ENCODE measurements at regions not wholly inside any gene's neighbourhood (a gene's known extent, or its start where the extent isn't known, plus 50 kb on each side); places are given as distances from the start of the nearest gene placed in this dataset.

- no peak overlapping the region for H2AK5ac ChIP-seq (ENCODE audit: low read depth, low read length)
- H3K27me3 ChIP-seq (replicated peaks in 1 of 4; ENCODE audit: control insufficient read depth in 3 of 4, extremely low read depth in 1 of 4, insufficient read depth in 3 of 4, low read length in 3 of 4) = no peaks in the 10 kb centered on the region
- H2AFZ ChIP-seq (ENCODE audit: low read length) = no peak overlapping the region
- DNase-seq (ENCODE audit: low read depth in 1 of 2, low spot score in 2 of 2) (no peak), FAIRE-seq (no peak)
- H4K8ac ChIP-seq (ENCODE audit: extremely low read depth, insufficient read depth, low read length) = no peak overlapping the region
- H2BK12ac ChIP-seq (ENCODE audit: low read depth, low read length) = no peak overlapping the region
- H3K23ac ChIP-seq (ENCODE audit: insufficient read length) = no peak overlapping the region
- H3K4me2 ChIP-seq (ENCODE audit: insufficient read depth in 1 of 2, low read depth in 2 of 2, low read length in 2 of 2) = no peak overlapping the region
- H3K14ac ChIP-seq (ENCODE audit: insufficient read length) = no peak overlapping the region
- no peak overlapping the region for H2BK120ac ChIP-seq (replicated peaks; ENCODE audit: low read depth, low read length)
- no peak overlapping the region for H2BK5ac ChIP-seq (ENCODE audit: low read depth, low read length)
- H2BK15ac ChIP-seq (ENCODE audit: low read length) = no peak overlapping the region
- H3K56ac ChIP-seq (replicated peaks; ENCODE audit: insufficient read length, low read depth, low read length) = no peak overlapping the region
- H4K91ac ChIP-seq (replicated peaks; ENCODE audit: insufficient read length, low read length) = no peak overlapping the region
- no peak overlapping the region for H2BK20ac ChIP-seq (ENCODE audit: low read length)
- H3K9ac ChIP-seq (replicated peaks in 1 of 4; ENCODE audit: extremely low read depth in 1 of 4, low read depth in 3 of 4, low read length in 3 of 4) = no peak overlapping the region
- ChIA-PET POLR2A (ENCODE audit: partially characterized antibody) (no interaction called here), CTCF (ENCODE audit: partially characterized antibody) (no interaction called here)
- H3K79me2 ChIP-seq (ENCODE audit: control insufficient read depth in 1 of 2, insufficient read depth in 2 of 2, low read length in 2 of 2) = no peaks in the 10 kb centered on the region
- 0 out of 7 replicates have a peak, but pooled peaks cover 0 to 2% (median 0%) of the 10 kb centered on the region in 4 experiments for H3K4me1 ChIP-seq (replicated peaks in 1 of 4; ENCODE audit: control insufficient read depth in 3 of 4, insufficient read depth in 4 of 4, low read length in 3 of 4)
- no peaks in the 10 kb centered on the region for H3K23me2 ChIP-seq (ENCODE audit: low read depth, low read length)
- no peaks in the 10 kb centered on the region for H3K36me3 ChIP-seq (ENCODE audit: control insufficient read depth in 2 of 4, insufficient read depth in 4 of 4, low read length in 3 of 4)
- no peak for TF ChIP-seq RBBP5 (IDR thresholded peaks at IDR 0.05; ENCODE audit: borderline replicate concordance, low read depth, low read length)
- no peak for TF ChIP-seq ZNF274 (IDR thresholded peaks at IDR 0.05; ENCODE audit: borderline replicate concordance, extremely low read depth, low read length)
- no peak for TF ChIP-seq TEAD4 (IDR thresholded peaks at IDR 0.05; ENCODE audit: low read depth, low read length)
- no peak overlapping the region for H4K5ac ChIP-seq (ENCODE audit: insufficient read length, low read depth, low read length)
- no peak overlapping the region for H3K4me3 ChIP-seq (ENCODE audit: extremely low read depth in 1 of 4, insufficient read depth in 2 of 4, low read depth in 3 of 4, low read length in 4 of 4)
- no peaks in the 10 kb centered on the region for H3K9me3 ChIP-seq (ENCODE audit: insufficient read depth in 2 of 2, low read depth in 1 of 2, low read length in 1 of 2)
- no peaks in the 10 kb centered on the region for H3K79me1 ChIP-seq (ENCODE audit: low read depth, low read length)
- no peak overlapping the region for H3K27ac ChIP-seq (ENCODE audit: low read depth, low read length)
- H3K4ac ChIP-seq (replicated peaks; ENCODE audit: insufficient read length, low read depth, low read length) = no peak overlapping the region
- no peak overlapping the region for H3K18ac ChIP-seq (ENCODE audit: extremely low read depth, low read length)
- H4K20me1 ChIP-seq (replicated peaks in 1 of 2; ENCODE audit: control insufficient read depth in 1 of 2, insufficient read depth in 2 of 2, low read length in 2 of 2) = no peaks in the 10 kb centered on the region
Observed at GRCh38 chr7:15143936-15144335, 241.4 kb upstream of the DGKB start.
